ENCODE measurements at regions not wholly inside any gene's neighbourhood (a gene's known extent, or its start where the extent isn't known, plus 50 kb on each side); places are given as distances from the start of the nearest gene placed in this dataset.
"Not testable (repeated sequence)": the region's sequence is repeated elsewhere in the genome, so short reads cannot be mapped to it uniquely, and the experiment has no call there.

DNA sequence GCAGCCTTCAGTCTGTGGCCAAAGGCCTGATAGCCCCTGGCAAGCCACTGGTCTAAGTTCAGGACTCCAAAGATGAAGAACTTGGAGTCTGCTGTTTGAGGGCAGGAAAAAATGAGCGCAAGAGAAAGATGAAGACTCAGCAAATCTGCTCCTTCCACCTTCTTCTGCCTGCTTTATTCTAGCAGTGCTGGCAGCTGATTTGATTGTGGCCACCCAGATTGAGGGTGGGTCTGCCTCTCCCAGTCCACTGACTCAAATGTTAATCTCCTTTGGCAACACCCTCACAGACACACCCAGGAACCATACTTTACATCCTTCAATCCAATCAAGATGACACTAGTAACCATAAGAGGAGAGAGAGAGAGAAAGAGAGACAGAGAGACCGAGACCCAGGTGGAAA, 127.6 kb downstream of the UTP18 start:
- no peak for DNase-seq (ENCODE audit: low read depth in 2 of 2)

DNA sequence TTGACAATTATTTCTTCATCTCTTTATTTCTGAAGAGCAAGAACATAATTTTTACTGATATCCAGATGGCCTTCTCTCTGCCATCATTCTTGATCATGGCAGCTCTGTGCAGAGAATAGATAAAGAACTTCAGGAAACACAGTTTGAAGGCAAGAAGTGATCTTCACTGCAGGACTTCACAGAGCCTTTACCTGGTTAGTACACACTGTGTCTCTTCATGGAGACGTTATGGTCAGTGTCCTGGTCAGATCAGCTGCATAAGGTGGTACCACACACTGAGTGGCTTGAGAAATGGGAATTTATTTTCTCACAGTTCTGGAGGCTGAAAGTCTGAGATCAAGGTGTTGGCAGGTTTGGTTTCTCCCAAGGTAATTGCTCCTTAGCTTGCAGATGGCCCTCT, 129.5 kb downstream of the UTP18 start:
- no peak for DNase-seq (ENCODE audit: low read depth in 2 of 2)

DNA sequence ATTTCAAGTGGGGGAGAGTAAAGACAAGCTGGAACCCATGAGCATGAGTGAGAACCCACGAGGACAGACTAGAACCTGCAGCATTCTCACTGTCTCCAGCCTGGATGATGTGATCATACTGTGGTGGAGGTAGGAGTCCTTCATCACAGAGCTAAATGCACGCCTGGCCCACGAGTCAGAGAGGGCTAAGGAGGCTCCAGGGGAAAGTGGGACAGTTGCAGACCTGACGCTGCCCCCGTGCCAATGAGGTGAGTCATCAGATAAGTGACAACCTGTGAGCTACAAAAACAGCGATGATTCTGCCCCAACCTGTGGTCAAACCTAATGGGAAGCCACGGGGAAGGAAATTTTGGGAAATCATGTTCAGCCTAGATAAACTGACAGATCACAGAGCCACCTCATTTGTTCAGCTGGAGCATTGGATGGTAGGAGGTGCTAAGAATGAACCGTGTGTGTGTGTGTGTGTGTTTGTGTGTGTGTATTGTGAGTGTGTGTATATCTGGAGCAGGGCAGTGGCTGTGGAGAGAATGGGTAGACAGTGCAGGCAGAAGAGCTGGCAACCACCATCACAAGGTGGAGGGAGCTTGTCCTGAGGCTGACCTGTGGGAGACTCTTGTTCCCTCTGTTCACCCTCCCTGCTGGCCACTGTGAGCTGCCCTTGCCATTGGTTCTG, 131.8 kb downstream of the UTP18 start:
- no peak for DNase-seq (ENCODE audit: low read depth in 2 of 2)

DNA sequence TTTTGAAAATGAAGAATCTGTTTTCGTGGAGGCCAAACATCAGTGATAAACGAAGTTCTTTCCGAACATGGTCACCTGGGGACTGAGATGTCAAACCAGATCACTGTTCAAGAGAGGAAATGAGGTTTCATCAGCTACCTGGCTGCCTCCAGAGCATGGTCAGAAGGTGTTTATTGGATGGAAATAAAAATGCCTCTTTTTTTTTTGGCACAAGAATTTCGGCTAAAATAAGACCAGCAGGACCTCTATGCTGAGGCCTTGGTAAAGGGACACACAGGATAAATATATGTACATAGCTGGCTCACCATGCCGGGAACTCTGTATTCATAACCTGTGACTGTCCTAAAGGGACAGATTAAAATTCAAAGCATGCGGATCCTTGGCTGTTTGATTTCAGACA, 135.3 kb downstream of the UTP18 start:
- no peak for DNase-seq (ENCODE audit: low read depth in 2 of 2)

DNA sequence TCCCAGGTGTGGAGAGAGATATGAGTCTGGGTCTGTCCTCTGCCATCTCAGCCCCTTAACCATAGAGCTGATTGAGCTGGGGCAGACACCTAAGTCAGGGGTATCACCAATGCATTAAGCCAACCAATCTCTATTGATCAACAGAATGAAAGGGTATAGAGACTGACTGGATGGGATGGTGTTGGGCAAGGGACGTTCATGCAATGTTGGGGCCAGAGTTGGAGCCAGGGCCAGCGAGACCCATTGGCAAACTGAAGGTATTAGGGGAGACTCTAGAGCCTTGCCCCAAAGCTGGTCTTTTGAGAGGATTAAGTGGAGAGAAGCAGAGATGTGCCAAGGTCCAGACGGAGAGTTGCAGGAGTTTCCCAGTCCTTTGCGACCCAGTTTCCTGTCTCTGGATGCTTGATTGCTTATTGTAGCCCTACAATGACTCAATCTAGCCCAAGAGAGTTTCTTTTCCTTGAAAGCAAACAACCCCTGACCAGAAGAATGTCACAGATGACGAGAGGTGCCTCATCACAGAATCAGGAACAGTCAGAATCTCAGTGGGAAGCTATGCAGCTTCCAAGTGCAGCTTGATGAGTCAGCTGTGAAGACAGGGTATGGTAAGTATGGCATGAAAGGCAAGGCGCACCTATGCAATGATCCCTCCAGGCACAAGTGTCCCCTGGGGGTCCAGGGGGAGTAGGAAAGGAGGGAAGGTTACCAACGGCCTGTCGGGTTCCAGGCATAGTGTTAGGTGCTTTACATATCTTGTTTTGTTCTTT, 137.2 kb downstream of the UTP18 start:
- DNase-seq (ENCODE audit: low read depth in 2 of 2) = no peak

DNA sequence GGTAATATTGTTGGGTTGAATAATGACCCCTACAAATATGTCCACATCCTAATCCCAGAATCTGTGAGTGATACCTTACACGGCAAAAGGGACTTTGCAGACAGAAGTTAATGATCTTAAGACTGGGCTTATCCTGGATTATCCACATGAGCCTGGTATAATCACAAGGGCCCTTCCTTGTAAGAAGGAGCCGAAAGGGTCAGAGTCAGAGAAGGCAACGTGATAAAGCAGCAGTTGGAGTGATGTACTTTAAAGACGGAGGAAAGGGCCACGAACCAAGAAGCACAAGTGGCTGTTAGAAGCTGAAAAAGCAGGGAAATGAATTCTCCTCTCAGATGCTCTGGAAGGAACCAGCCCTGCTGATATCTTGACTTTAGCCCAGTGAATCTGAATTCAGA, 137.8 kb downstream of the UTP18 start:
- DNase-seq (ENCODE audit: low read depth in 2 of 2) = no peak

DNA sequence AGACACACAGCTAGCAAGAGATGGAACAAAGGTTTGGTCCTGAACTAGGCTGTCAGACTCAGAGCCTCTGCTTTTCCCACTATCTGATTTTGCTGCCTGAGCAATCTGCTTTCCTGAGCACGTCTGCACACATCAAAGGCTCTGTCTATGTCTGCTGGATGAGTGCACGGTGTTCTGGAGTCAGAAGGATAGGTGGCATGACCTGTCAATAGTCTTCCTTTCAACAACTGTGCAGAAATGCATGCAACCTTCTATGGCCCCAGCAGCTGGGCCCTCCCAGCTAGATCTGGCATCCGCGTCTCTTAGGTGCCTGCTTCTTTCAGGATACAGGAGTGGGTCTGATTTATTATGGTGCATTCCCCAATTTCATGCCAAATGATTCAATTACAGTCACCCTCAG, 138.3 kb downstream of the UTP18 start:
- no peak for DNase-seq (ENCODE audit: low read depth in 2 of 2)

DNA sequence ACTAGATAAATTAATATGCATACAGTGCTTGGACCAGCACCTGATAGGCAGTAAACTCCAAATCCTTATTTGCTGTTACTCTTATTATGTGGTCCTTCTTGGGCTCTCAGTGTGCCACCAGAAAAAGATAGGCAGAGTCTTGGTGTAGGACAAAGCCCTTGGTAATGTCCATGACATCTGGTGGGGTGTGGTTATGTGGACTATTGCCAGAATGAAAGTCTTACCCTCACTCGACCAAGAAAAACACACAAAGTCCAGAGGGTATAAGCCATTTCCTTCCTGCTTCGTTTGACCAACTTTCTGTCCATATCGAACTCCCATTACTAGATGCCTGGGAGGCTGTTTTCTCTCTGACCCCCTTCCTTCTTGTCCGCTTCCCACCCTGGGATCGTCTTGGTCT, 140.9 kb downstream of the UTP18 start:
- DNase-seq (ENCODE audit: low read depth in 2 of 2) = no peak

DNA sequence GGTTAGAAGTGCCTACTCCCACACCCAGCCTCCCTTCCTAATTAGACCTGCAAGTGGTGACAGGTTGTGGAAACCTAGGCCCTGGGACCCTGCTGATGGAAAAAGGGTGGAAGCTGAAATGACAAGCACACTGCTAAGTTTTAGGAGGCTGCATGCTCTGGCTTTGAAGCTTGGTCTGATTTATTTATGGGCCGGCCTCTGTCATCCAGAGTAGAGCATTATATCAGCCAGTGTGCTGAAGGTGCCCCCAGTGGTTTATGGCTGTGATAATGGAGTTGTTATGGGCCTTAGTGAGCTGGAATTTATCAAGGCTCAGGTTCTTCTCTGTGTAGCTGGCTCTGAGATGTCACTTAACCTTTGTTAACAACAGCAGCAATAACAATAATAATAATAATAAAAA, 142.6 kb downstream of the UTP18 start:
- DNase-seq (ENCODE audit: low read depth in 2 of 2) = no peak

DNA sequence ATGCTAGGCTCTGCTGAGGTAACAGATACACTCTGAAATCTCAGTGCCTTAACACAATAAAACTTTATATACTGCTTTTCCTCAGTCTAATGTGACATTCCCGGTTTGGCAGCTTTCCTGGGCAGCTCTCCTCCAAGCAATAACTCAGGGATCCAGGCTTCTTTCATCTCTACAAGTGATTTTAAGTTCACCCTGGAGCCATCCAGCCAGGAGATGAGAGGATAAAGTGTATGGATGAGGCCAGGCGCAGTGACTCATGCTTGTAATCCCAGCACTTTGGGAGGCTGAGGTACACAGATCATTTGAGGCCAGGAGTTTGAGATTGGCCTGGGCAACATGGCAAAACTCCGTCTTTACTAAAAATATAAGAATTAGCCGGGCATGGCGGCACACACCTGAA, 147.2 kb downstream of the UTP18 start:
- no peak for DNase-seq (ENCODE audit: low read depth in 2 of 2)

DNA sequence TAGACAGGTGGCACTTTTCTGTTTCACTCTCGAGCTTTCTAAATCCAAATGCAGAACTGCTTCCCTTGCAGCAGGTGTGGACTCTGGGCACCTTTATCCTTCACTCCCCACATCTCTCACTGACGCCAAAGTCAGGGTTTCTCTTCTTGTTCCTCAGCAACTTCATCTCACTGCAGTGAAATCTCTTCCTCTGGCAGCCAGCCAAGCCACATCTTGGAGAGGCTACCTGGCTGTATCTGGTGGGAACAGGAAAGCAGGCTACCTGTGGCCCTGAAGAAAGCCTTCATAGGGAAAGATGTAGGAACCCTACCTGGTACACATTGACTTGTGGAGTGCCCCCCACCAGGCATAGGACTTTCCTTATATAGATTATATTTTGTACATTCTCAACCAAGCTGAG, 159.1 kb downstream of the UTP18 start:
- no peak for DNase-seq (ENCODE audit: low read depth in 2 of 2)

DNA sequence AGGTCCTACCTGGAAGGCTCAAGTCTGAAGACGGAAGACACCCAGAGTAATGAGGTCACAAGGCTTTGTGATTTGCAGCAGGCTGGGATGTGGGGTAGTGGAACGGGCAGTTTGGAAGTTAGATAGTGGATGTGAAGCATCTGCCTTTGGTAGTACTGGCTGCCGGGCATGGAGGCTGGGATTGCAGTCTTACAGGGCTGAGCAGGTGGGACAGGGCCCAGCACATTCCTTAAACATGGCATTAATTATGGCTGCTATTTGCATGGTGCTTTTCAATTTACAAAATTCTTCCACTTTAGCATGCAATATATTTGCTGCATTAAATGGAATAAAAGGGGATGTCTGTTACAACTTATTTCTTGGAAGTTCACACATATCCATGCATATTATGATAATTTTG, 161.2 kb downstream of the UTP18 start:
- DNase-seq (ENCODE audit: low read depth in 2 of 2) = no peak

DNA sequence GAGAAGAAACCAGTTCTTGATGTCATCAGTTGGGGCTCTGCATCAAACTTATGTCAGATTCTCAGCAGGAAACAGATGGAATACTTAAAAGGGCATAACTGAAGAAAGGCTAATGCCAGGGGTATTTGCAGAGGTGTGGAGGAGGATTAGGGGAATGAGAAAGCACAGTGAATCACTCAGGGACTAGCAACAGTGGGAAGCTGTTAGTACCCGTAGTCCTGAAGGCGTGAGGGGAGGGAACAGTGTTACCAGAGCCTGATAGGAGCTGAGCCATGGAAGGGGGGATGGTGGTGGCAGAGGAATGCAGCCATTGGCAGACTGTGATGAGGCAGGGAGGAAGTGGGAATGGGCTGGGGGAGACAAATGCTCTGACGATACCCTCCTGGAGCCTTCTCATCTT, 162.3 kb downstream of the UTP18 start:
- no peak for DNase-seq (ENCODE audit: low read depth in 2 of 2)

DNA sequence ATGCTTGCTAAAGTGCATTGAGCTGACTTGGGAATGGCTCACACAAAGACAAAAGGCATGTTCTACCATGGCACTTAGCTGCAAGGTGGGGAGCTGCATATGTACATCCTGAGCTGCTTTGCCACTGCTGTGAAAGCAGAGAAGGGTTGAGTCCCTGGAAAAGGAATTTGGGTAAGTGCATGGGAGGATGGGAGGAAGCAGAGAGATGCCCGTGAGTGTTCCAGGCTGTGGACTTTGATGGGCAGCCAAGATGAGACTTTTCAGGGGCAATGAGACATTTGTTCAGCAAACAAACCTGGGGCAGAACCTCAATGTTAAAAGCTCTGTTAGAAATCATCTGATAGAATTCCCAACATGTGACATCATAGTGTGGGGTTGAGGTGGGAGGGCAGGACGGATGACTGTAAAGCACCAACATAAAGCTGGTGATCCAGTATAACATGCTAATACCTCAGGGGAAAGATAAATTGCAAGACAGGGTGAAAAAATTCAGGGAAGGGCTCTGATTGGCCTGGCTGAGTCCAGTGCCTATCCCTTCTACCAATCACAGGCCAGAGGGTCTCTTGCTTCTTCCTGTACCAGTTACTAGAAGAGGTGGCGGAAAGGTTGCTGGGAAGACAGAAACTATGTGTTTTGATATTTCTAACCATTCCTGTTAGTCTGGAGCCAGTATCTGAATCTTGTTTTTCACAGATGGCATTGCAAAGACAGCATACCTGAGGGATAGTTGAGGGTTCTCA, 163.2 kb downstream of the UTP18 start:
- DNase-seq (ENCODE audit: low read depth in 2 of 2) = no peak

DNA sequence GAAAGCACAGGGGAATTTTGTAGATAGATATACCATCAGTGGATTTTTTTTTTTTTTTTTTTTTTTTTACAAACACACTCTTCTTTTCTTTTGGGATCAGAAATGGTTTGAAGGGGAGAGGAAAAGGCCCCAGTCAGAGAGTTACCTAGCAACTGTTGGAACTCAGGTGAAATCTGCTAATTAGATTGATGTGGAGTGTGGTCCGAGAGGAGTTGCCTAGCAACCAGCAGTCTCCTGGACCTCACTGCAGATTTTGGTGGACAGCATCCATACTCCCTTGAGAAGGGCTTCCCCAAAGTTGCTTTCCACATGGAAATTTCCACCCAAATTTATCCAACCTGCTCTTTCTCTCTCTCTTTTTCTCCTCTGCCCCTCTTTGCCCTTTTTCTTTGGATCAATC, 165.4 kb downstream of the UTP18 start:
- no peak for DNase-seq (ENCODE audit: low read depth in 2 of 2)

DNA sequence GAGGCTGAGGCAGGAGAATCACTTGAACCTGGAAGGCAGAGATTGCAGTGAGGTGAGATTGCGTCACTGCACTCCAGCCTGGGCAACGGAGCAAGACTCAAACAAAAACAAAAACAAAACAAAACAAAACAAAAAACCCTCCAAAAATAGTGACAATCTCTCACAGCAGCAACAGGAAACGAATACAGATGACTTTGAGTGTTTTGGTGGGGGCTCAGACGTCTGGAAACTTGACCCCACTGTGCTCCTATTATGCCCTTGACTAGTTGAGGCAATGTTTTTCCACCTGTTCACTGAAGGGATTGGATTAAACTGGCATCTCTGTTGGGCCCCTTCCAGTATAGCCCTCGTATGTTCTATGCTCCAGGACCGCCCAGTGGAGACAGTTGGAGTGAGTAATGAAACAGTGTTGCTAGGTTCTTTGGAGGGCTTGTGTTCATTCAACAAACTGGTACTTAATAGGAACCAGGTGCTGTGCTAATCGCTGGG, 167.0 kb downstream of the UTP18 start:
- no peak for DNase-seq (ENCODE audit: low read depth in 2 of 2)

DNA sequence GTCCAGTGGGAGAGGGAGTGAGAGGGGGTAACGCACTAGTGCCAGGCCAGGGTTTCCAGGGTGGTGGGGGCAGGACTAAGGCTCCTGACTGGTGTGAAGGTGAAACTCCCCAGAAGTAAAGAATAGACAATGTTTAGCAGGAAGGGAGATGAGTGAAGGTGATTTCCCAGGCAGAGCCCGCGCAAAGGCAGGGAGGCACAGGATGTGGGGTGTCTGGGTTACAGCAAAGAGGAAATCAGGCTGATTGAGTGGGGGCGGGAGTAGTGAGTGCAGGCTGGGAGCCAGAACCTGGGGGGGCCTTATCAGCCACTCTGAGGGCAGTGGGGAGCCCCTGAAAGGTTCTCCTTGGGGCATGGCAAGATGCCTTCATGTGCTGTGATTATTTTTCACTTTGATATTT, 167.5 kb downstream of the UTP18 start:
- DNase-seq (ENCODE audit: low read depth in 2 of 2) = peak; percentile 41 to 51

DNA sequence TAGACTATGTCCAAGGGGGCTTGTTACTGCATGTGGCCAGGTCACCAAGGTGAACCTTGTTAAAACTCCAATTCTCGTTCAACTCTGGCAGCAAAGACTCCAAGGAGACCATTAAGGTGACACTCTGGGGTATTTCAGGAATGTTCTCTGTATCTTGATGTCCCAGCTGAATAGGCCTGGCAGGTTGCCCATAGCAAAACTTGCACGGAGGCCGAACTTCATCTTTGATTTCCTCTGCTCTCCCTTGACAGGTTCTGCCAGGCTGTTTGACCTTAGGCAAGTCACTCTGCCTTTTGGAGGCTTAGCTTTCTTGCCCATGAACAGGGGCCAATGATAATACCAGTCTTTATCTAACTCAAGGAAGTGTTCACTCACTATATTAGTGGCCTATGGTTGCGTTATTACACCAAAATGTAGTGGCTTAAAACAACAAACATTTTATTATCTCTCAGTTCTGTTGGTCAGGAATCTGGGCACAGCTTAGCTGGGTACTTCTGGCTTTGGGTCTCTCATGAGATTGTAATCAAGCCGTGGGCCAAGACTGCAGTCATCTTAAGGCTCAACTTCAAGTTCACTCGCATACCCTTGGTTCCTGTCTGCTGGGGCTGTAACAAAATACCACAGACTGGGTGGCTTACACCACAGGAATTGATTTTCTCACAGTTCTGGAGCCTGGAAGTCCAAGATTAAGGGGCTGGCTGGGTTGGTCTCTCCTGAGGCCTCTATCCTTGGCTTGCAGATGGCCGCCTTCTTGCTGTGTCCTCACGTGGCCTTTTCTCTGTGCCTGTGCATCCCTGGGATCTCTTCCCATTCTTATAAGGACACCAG, 168.5 kb downstream of the UTP18 start:
- no peak for DNase-seq (ENCODE audit: low read depth in 2 of 2)

DNA sequence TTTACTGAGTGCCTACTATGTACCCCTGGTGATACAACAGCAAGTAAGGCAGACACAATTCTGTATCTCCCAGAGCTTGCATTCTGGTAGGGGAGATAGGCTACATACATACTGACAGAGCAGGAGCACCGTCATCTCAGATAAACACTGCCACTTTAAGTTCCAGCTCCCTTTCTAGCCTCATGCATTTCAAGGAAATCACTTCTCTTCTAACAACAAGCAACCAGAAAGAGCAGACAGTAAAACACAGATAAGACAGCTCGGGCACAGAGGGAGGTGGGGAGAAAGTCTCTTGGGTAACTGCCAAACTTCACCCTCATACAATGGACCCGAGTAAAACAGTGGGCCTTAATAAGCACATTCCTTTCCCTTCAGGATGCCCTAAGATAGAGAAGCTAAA, 169.6 kb downstream of the UTP18 start:
- not testable (repeated sequence) for DNase-seq (ENCODE audit: low read depth in 2 of 2)

DNA sequence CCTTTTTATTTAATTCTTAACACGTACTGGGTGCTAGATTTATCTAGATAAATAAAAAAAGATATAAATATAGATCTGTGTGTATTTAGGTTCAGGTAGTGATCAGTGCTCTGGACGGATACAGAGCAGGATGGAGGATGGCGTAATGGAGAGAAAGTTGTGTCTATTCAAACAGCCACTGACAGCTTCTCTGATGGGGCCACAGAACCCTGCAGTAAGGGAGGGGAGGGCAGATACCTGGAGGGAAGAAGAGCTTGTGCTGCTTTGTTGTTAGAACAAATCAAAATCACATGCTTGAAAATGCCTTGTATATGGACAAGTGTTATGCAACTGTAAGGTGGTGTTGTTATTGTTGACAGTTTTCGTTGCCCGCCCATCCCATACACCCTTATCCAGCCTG, 170.2 kb downstream of the UTP18 start:
- no peak for DNase-seq (ENCODE audit: low read depth in 2 of 2)

DNA sequence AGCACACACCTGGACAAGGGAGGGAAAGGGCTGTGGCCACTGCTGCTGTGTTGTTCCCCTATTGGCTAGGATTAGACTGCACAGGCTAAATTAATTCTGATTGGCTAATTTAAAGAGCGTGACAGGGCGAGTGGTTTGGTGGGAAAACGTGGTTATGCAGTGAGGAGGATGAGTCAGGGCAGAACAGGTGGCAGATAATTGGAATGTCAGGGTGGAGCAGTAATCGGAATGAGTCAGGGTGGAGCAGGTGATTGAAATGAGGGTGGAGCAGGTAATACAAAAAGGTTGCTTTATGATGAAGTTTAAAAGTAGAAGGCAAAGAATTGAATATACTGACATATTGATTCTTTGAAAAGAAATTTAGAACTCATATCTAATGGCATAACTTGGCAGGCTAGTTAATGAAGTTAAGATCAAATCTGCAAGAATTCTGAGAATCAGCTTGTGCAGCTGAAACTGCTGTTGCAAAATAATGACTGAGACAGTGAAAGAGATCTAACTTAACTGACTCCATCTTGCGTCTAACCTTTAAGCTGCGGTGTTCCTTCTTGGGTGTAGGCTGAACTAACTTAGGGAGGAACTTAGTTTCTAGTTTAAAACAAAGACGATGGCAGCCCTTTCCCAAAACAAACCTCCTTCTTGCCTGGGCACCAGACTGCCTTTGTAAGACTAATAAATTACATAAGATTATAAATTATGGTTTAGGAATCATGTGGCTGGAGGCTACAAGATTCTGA, 174.3 kb downstream of the UTP18 start:
- DNase-seq (ENCODE audit: low read depth in 2 of 2) = no peak

Data from stimulated activated CD4-positive, alpha-beta T cell treated with anti-CD3 and anti-CD28 coated beads, Interleukin-15, amount 100 ng/mL, for 48 hours (primary cell).